ENCODE measurements at regions not wholly inside any gene's neighbourhood (a gene's known extent, or its start where the extent isn't known, plus 50 kb on each side); places are given as distances from the start of the nearest gene placed in this dataset.

- Mint-ChIP-seq H3K4me1 (no peaks in the 10 kb centered on the region), H3K4me3 (no peak overlapping the region), H3K27ac (no peak overlapping the region), H3K36me3 (no peaks in the 10 kb centered on the region), H3K27me3 (ENCODE audit: low read depth in 3 of 3) (peaks cover 0 to 15% (median 0%) of the 10 kb centered on the region in 3 donors), H3K9me3 (peaks cover 0 to 4% (median 0%) of the 10 kb centered on the region in 7 donors)
- TF ChIP-seq CTCF (IDR thresholded peaks at IDR 0.05) = peak; percentile 50
- intact Hi-C loops (cut with micrococcal nuclease) = no loop called here
- no peak overlapping the region for H3K27ac ChIP-seq (ENCODE audit: low read depth in 1 of 2, low read length in 2 of 2)
- no peak overlapping the region for H3K9ac ChIP-seq (ENCODE audit: insufficient read depth, low read length, poor library complexity, severe bottlenecking)
- no CpG with 5 or more reads among the region's 2 CpGs for WGBS (ENCODE audit: insufficient coverage)
- peak in 2 of 3 donors; percentile 2 to 22 for DNase-seq
- no peak overlapping the region for H3K4me2 ChIP-seq (replicated peaks; ENCODE audit: extremely low read depth, low read length, poor library complexity, severe bottlenecking)
- no peaks in the 10 kb centered on the region for H3K4me1 ChIP-seq (ENCODE audit: control insufficient read depth in 1 of 2, insufficient read depth in 2 of 2, low read length in 2 of 2)
- no peak overlapping the region for H2AFZ ChIP-seq (ENCODE audit: insufficient read depth, low read depth, low read length, poor library complexity, severe bottlenecking)
- H4K20me1 ChIP-seq (ENCODE audit: insufficient read depth, low read length) = no peaks in the 10 kb centered on the region
- no peaks in the 10 kb centered on the region for H3K36me3 ChIP-seq (replicated peaks in 1 of 2; ENCODE audit: control insufficient read depth in 1 of 2, insufficient read depth in 2 of 2, low read length in 2 of 2)
- peaks cover 0 to 15% of the 10 kb centered on the region in 2 donors for H3K27me3 ChIP-seq (ENCODE audit: control insufficient read depth in 2 of 2, insufficient read depth in 2 of 2, low read length in 2 of 2)
- H3K4me3 ChIP-seq (replicated peaks in 1 of 3; ENCODE audit: low read depth in 2 of 3, low read length in 3 of 3) = no peak overlapping the region
- H3K9me3 ChIP-seq (replicated peaks in 1 of 2; ENCODE audit: control insufficient read depth in 1 of 2, insufficient read depth in 1 of 2, low read length in 2 of 2) = no peaks in the 10 kb centered on the region
- H3K79me2 ChIP-seq (ENCODE audit: insufficient read depth, low read length) = no peaks in the 10 kb centered on the region
Measured at GRCh38 chrX:30504309-30504708, 73.3 kb downstream of the TASL start.

- Histone ChIP-seq H3K4me2 (replicated peaks; ENCODE audit: extremely low read depth, low read length, poor library complexity, severe bottlenecking) (no peak overlapping the region), H3K36me3 (replicated peaks in 1 of 2; ENCODE audit: control insufficient read depth in 1 of 2, insufficient read depth in 2 of 2, low read length in 2 of 2) (no peaks in the 10 kb centered on the region), H3K27me3 (ENCODE audit: control insufficient read depth in 2 of 2, insufficient read depth in 2 of 2, low read length in 2 of 2) (peaks cover 0 to 5% of the 10 kb centered on the region in 2 donors), H3K79me2 (ENCODE audit: insufficient read depth, low read length) (no peaks in the 10 kb centered on the region), H3K9ac (ENCODE audit: insufficient read depth, low read length, poor library complexity, severe bottlenecking) (no peak overlapping the region), H3K27ac (ENCODE audit: low read depth in 1 of 2, low read length in 2 of 2) (no peak overlapping the region), H3K4me3 (replicated peaks in 1 of 3; ENCODE audit: low read depth in 2 of 3, low read length in 3 of 3) (no peak overlapping the region), H3K4me1 (ENCODE audit: control insufficient read depth in 1 of 2, insufficient read depth in 2 of 2, low read length in 2 of 2) (no peaks in the 10 kb centered on the region), H4K20me1 (ENCODE audit: insufficient read depth, low read length) (no peaks in the 10 kb centered on the region), H2AFZ (ENCODE audit: insufficient read depth, low read depth, low read length, poor library complexity, severe bottlenecking) (no peak overlapping the region), H3K9me3 (replicated peaks in 1 of 2; ENCODE audit: control insufficient read depth in 1 of 2, insufficient read depth in 1 of 2, low read length in 2 of 2) (no peaks in the 10 kb centered on the region)
- no CpG with 5 or more reads among the region's 1 CpG for WGBS (ENCODE audit: insufficient coverage)
- H3K27me3 Mint-ChIP-seq (ENCODE audit: low read depth in 3 of 3) = peaks cover 0 to 9% (median 0%) of the 10 kb centered on the region in 3 donors
- no peak overlapping the region for H3K27ac Mint-ChIP-seq
- H3K4me1 Mint-ChIP-seq = no peaks in the 10 kb centered on the region
- H3K9me3 Mint-ChIP-seq = no peaks in the 10 kb centered on the region
- H3K4me3 Mint-ChIP-seq = no peak overlapping the region
- no peaks in the 10 kb centered on the region for H3K36me3 Mint-ChIP-seq
- DNase-seq = no peak
- intact Hi-C loops (cut with micrococcal nuclease) = no loop called here
- TF ChIP-seq CTCF (IDR thresholded peaks at IDR 0.05) = no peak
Measured at GRCh38 chrX:30495468-30495867, 82.1 kb downstream of the TASL start.

Data from CD14-positive monocyte (primary cell).